CD4-positive, CD25-positive, alpha-beta regulatory T cell (primary cell): ENCODE measurements at regions not wholly inside any gene's neighbourhood (a gene's known extent, or its start where the extent isn't known, plus 50 kb on each side); places are given as distances from the start of the nearest gene placed in this dataset.

ENCODE experiments used
- ATAC-seq, 2 donors: fragments of 150-1000 bp; cut with Tn5 transposase; one replicate each; pipeline ENCODE4 v1.10.0; 2021; ENCODE audit warnings: low read depth in 2 of 2, moderate number of reproducible peaks in 2 of 2, moderate library complexity in 1 of 2
- DNase-seq, 3 donors: peaks; one replicate each; pipeline versions ENCODE4 v3.0.0 to v3.0.0-alpha.2; 2012 to 2022; ENCODE audit warnings: mixed read lengths in 1 of 3
- H3K27ac ChIP-seq: one replicate; pipeline ENCODE4 v1.7.0; 2013; ENCODE audit warnings: mild to moderate bottlenecking, low read length; ENCODE audit not compliant: insufficient read depth, poor library complexity, severe bottlenecking
- H3K27me3 ChIP-seq: one replicate; pipeline ENCODE4 v1.7.0; 2013; ENCODE audit warnings: low read length; ENCODE audit not compliant: control insufficient read depth, insufficient read depth
- H3K36me3 ChIP-seq: one replicate; pipeline ENCODE4 v1.7.0; 2013; ENCODE audit warnings: mild to moderate bottlenecking, low read length, moderate library complexity; ENCODE audit not compliant: control insufficient read depth, insufficient read depth
- H3K4me1 ChIP-seq: 2 replicates; pipeline ENCODE4 v1.7.0; 2013; ENCODE audit warnings: mild to moderate bottlenecking, low read length; ENCODE audit not compliant: insufficient read depth, control insufficient read depth, poor library complexity, severe bottlenecking
- H3K4me3 ChIP-seq: one replicate; pipeline ENCODE4 v1.7.0; 2013; ENCODE audit warnings: low read depth, mild to moderate bottlenecking, low read length, moderate library complexity
- H3K9me3 ChIP-seq, 2 experiments: 1 replicate in 1 of 2; 2 replicates in 1 of 2; pipeline ENCODE4 v1.7.0; 2013; ENCODE audit warnings: low read length in 2 of 2, mild to moderate bottlenecking in 1 of 2, moderate library complexity in 1 of 2; ENCODE audit not compliant: control insufficient read depth in 2 of 2
- H3K27ac Mint-ChIP-seq, 3 donors: one replicate each; pipeline ENCODE4 v1.8.0; 2020 to 2022; ENCODE audit warnings: mild to moderate bottlenecking in 3 of 3, mixed read lengths in 3 of 3, moderate library complexity in 2 of 3
- H3K27me3 Mint-ChIP-seq: one replicate; pipeline ENCODE4 v1.8.0; 2022; ENCODE audit warnings: mild to moderate bottlenecking, mixed read lengths
- H3K36me3 Mint-ChIP-seq: one replicate; pipeline ENCODE4 v1.8.0; 2020; ENCODE audit warnings: mixed read lengths
- H3K4me1 Mint-ChIP-seq, 4 donors: one replicate each; pipeline ENCODE4 v1.8.0; 2020 to 2022; ENCODE audit warnings: mixed read lengths in 4 of 4, mild to moderate bottlenecking in 1 of 4
- H3K4me3 Mint-ChIP-seq, 4 donors: one replicate each; pipeline ENCODE4 v1.8.0; 2020 to 2022; ENCODE audit warnings: mild to moderate bottlenecking in 4 of 4, mixed read lengths in 4 of 4, moderate library complexity in 3 of 4
- H3K9me3 Mint-ChIP-seq, 7 donors: one replicate each; pipeline ENCODE4 v1.8.0; 2020 to 2022; ENCODE audit warnings: mixed read lengths in 7 of 7, mild to moderate bottlenecking in 3 of 7, moderate library complexity in 2 of 7

DNA sequence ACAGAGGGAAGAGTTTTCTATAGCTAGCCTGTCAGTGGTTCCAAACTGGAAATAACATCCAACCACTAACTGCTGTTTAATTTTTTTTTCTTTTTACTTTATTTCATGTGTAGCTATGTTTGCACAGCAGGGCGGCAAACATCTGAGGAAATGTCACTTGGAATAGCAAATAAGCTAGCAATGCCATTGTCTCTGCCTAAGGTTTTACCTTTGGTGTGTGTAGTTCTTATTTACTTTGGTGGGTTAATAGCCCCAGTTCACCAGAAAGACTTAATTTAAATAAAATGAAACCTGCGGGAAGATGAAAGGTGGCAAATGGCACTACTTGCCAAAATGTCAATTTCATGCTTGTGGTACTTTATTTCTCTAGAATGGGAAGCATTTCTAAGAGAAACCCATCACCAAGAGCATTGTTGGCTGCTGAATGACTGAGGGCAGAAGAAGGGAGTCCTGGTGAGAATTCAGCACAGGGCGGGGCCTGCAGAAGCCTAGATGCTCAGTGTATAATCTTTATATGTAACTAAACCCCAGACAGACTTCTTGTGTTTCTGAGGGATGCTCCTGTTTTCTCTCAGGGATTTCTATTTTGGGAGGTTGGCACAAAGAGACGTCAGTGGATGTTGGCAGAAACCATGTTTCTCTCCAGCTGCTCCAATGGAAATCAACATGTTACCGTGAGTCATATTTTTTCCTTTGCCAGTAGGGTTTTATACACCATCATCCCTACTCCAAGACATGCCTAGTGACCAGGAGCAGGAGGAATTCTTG, 300.4 kb upstream of the NT5C1B start:
- Histone ChIP-seq H3K4me3 (no peak overlapping the region), H3K27ac (no peak overlapping the region), H3K36me3 (no peaks in the 10 kb centered on the region), H3K4me1 (no peaks in the 10 kb centered on the region), H3K27me3 (no peaks in the 10 kb centered on the region), H3K9me3 (no peaks in the 10 kb centered on the region)
- Mint-ChIP-seq H3K4me1 (no peaks in the 10 kb centered on the region), H3K27me3 (no peaks in the 10 kb centered on the region), H3K36me3 (peaks cover 11% of the 10 kb centered on the region), H3K9me3 (peaks cover 0 to 3% (median 0%) of the 10 kb centered on the region in 7 donors), H3K27ac (no peak overlapping the region), H3K4me3 (no peak overlapping the region)
- DNase-seq (no peak), ATAC-seq (no peak)

DNA sequence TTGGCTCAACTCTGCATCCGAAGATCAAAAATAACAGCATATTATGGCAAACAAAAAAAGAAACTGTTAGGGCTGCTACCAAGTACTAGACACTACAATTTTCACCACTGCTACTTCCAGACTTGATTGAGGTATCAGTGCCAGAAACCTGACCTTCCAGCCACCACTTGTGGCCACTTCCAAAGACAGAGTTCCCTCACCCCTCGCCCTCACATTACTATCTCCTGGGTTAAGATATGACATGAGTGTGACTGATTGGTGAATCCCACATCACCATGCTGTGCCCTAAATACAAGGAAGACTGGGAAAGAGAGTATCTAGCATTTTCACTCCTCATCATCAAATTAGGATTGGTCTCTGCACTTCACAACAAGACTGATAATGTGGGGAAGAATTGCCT, 296.1 kb upstream of the NT5C1B start:
- Histone ChIP-seq H3K4me3 (no peak overlapping the region), H3K27me3 (no peaks in the 10 kb centered on the region), H3K27ac (no peak overlapping the region), H3K36me3 (no peaks in the 10 kb centered on the region), H3K4me1 (no peaks in the 10 kb centered on the region), H3K9me3 (no peaks in the 10 kb centered on the region)
- H3K36me3 Mint-ChIP-seq = peaks cover 4% of the 10 kb centered on the region
- no peaks in the 10 kb centered on the region for H3K4me1 Mint-ChIP-seq
- no peak overlapping the region for H3K27ac Mint-ChIP-seq
- H3K27me3 Mint-ChIP-seq = no peaks in the 10 kb centered on the region
- no peak overlapping the region for H3K4me3 Mint-ChIP-seq
- H3K9me3 Mint-ChIP-seq = peaks cover 0 to 6% (median 0%) of the 10 kb centered on the region in 7 donors
- no peak for ATAC-seq
- no peak for DNase-seq

DNA sequence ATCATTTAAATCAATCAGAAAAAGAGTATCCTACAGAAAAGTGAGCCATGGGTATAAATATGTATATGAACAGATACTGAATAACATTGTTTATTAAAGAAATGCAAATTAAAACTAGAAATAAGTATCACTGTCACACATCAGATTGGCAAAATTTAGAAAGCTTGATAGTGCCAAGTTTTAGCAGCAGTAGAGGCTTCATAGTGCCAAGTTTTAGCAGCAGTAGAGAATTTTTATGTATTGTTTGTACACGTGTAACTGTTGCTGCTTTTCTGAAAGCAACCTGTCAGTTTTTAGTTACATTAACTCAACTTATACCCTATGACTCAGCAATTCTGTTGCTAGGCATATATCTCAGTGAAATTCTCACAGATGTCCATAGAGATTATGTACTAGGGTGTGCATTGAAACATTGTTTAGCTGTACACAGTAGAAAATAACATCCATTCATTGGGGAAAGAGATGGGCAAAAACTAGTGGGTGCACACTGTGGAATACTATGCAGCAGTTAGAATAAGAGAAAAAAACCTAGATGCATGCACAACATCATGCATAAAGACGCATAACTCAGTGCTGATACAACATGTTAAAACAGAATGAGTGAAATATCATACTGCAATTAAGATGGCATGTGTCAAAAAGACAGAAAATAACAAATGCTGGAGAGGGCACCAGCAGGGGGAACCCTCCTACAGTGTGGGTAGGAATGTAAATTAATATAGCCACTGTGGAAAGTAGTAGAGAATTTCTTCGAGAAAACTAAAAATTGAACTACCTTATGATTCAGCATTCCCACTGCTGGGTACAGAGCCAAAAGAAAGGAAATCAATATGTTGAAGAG, 294.5 kb upstream of the NT5C1B start:
- H3K27me3 Mint-ChIP-seq = no peaks in the 10 kb centered on the region
- H3K4me1 Mint-ChIP-seq = no peaks in the 10 kb centered on the region
- peak in 1 of 3 donors; percentile 3 for DNase-seq

DNA sequence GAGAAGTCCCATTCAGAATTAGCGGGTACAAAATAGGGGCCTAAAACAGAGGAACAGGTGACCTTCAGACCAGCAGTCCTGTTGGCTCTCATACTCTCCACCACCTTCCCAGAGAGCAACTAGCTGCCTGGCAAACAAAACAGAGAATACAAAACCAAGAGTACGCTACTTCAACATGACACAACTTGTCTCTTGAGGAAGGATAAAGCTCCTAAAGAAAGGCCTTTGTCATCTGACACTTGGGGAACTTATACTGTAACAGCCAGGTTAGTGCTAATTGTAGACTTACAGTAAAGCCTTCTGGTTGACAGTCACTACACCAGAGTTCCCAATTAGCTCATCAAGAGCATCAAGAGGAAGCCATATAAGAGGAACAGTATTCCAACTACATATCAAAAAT, 282.1 kb upstream of the NT5C1B start:
- ATAC-seq = no peak
- Mint-ChIP-seq H3K27me3 (no peaks in the 10 kb centered on the region), H3K36me3 (no peaks in the 10 kb centered on the region)

More for the DNA sequence above, 294.5 kb upstream of the NT5C1B start:
- Mint-ChIP-seq H3K4me3 (no peak overlapping the region), H3K27ac (no peak overlapping the region), H3K36me3 (peaks cover 7% of the 10 kb centered on the region), H3K9me3 (peaks cover 0 to 6% (median 0%) of the 10 kb centered on the region in 7 donors)
- Histone ChIP-seq H3K36me3 (no peaks in the 10 kb centered on the region), H3K4me1 (no peaks in the 10 kb centered on the region), H3K27me3 (no peaks in the 10 kb centered on the region), H3K4me3 (no peak overlapping the region), H3K27ac (no peak overlapping the region), H3K9me3 (no peaks in the 10 kb centered on the region)
- no peak for ATAC-seq

DNA sequence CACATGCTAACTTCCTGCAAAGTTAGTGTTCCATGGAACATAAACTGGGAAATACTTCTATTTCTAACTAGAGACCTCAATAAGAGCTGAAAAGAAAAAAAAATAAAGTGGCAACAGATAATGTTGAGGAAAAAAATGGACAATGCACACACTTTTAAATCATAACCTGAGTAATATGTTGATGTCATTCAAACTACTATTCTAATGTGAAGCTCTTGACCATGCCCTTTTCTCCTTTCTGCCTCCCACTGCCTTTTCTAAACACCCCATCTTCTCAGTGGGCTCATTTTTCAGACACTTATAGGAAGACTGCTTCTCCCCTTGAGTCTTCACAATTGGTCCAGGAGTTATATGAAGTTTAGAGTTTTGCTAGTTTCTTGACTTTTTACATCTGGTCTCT, 280.9 kb upstream of the NT5C1B start:
- H3K4me3 ChIP-seq = no peak overlapping the region
- no peaks in the 10 kb centered on the region for H3K27me3 ChIP-seq
- no peak overlapping the region for H3K27ac ChIP-seq
- no peak overlapping the region for H3K4me3 Mint-ChIP-seq
- DNase-seq (no peak), ATAC-seq (no peak)
- H3K36me3 Mint-ChIP-seq = no peaks in the 10 kb centered on the region
- no peaks in the 10 kb centered on the region for H3K9me3 ChIP-seq
- H3K4me1 Mint-ChIP-seq = no peaks in the 10 kb centered on the region
- H3K27ac Mint-ChIP-seq = no peak overlapping the region
- H3K27me3 Mint-ChIP-seq = no peaks in the 10 kb centered on the region
- H3K4me1 ChIP-seq = no peaks in the 10 kb centered on the region
- no peaks in the 10 kb centered on the region for H3K36me3 ChIP-seq
- H3K9me3 Mint-ChIP-seq = peaks cover 0 to 2% (median 0%) of the 10 kb centered on the region in 7 donors

More for the DNA sequence above, 282.1 kb upstream of the NT5C1B start:
- H3K4me1 Mint-ChIP-seq = no peaks in the 10 kb centered on the region
- no peak for DNase-seq
- Histone ChIP-seq H3K27me3 (no peaks in the 10 kb centered on the region), H3K27ac (no peak overlapping the region), H3K4me1 (no peaks in the 10 kb centered on the region), H3K36me3 (no peaks in the 10 kb centered on the region), H3K4me3 (no peak overlapping the region), H3K9me3 (no peaks in the 10 kb centered on the region)
- H3K27ac Mint-ChIP-seq = no peak overlapping the region
- H3K4me3 Mint-ChIP-seq = peak overlapping the region in 1 of 4 donors; percentile 4
- peaks cover 0 to 3% (median 2%) of the 10 kb centered on the region in 7 donors for H3K9me3 Mint-ChIP-seq

DNA sequence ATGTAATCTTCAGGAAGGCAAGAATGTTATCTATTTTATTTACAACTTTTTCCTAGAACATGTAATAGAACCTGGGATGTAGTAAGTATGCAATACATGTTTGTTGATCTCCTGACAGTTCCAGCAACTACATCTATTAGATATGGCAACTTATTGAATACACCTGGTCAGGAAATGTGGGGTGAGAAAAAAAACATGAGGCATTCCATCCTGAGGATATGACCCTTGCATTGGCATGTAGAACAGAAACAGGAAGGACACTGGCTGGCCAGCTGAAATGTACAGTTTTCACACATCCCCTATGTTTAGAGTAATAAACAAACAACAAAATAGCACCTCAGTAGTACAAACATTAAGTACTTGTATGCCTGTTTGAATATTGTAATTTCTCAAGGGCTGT, 272.6 kb upstream of the NT5C1B start:
- peaks cover 0 to 11% (median 0%) of the 10 kb centered on the region in 7 donors for H3K9me3 Mint-ChIP-seq
- H3K36me3 Mint-ChIP-seq = no peaks in the 10 kb centered on the region
- ATAC-seq = no peak
- Histone ChIP-seq H3K27ac (no peak overlapping the region), H3K27me3 (no peaks in the 10 kb centered on the region), H3K4me3 (no peak overlapping the region), H3K4me1 (no peaks in the 10 kb centered on the region), H3K36me3 (no peaks in the 10 kb centered on the region), H3K9me3 (no peaks in the 10 kb centered on the region)
- H3K4me1 Mint-ChIP-seq = no peaks in the 10 kb centered on the region
- no peak overlapping the region for H3K27ac Mint-ChIP-seq
- H3K4me3 Mint-ChIP-seq = no peak overlapping the region
- H3K27me3 Mint-ChIP-seq = no peaks in the 10 kb centered on the region
- DNase-seq = no peak

DNA sequence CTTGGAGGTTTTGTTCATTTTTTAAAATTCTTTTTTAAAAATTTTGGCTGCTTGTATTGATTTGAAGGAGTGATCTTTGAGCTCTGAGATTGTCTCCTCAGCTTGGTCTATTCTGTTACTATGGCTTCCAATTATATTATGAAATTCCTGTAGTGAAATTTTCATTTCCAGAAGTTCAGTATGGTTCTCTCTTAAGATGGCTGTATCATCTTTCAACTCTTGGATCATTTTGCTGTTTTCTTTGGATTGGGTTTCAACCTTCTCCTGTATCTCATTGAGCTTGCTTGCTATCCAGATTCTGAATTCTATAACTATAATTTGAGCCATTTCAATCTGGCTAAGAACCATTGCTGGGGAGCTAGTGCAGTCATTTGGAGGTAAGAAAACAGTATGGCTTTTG, 270.8 kb upstream of the NT5C1B start:
- no peak overlapping the region for H3K27ac Mint-ChIP-seq
- no peaks in the 10 kb centered on the region for H3K4me1 Mint-ChIP-seq
- DNase-seq (no peak), ATAC-seq (no peak)
- no peaks in the 10 kb centered on the region for H3K36me3 ChIP-seq
- no peak overlapping the region for H3K4me3 Mint-ChIP-seq
- no peaks in the 10 kb centered on the region for H3K9me3 ChIP-seq
- peaks cover 0 to 10% (median 0%) of the 10 kb centered on the region in 7 donors for H3K9me3 Mint-ChIP-seq
- H3K27me3 Mint-ChIP-seq = no peaks in the 10 kb centered on the region
- H3K4me3 ChIP-seq = no peak overlapping the region
- no peak overlapping the region for H3K27ac ChIP-seq
- no peaks in the 10 kb centered on the region for H3K27me3 ChIP-seq
- no peaks in the 10 kb centered on the region for H3K4me1 ChIP-seq
- H3K36me3 Mint-ChIP-seq = no peaks in the 10 kb centered on the region
